Loucy (cell line): ENCODE measurements at regions not wholly inside any gene's neighbourhood (a gene's known extent, or its start where the extent isn't known, plus 50 kb on each side); places are given as distances from the start of the nearest gene placed in this dataset.

Source experiments
- EZH2phosphoT487 ChIP-seq: fragments of 200-600 bp; IDR thresholded peaks from 2 replicates; pipeline ENCODE4 v1.6.1; 2018; ENCODE audit warnings: antibody characterized with exemption, mild to moderate bottlenecking, moderate library complexity, borderline replicate concordance
- TF ChIP-seq, protein P1 (sequence below): fragments of 200-600 bp; sonication (generic); conservative IDR thresholded peaks from 2 replicates; pipeline ENCODE4 v1.5.1; 2014; ENCODE audit warnings: mild to moderate bottlenecking, antibody characterized with exemption, low read length

DNA sequence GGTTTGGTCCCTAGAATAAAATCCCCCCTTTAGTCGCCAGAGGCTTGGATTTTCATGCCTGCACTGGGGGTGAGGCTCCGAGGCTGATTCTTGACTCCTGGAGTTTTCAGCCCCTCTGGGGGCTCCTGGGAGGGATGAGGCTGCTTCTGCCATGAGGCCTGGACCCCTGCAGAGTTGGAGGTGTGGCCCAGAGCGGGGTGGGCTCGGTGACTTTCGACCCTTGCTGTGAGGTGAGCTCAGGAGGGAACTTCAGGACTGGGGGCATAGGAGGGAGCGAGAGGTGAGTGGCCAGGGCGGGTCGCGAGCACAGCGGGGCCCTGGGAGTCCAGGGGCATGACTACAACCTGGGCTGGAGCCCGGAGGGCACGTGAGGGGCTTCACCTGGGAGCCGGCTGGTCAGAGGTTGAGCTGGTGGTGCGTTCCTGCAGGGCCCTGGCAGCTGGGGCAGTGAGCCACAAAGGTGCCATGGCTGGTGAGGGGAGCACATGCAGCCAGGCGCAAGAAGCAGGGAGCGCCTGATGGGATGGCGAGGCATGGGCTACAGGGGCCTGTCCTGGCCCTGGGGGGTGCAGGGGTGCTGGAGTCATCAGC, 168.2 kb downstream of the KIF26A start:
- TF ChIP-seq, protein P1, sequence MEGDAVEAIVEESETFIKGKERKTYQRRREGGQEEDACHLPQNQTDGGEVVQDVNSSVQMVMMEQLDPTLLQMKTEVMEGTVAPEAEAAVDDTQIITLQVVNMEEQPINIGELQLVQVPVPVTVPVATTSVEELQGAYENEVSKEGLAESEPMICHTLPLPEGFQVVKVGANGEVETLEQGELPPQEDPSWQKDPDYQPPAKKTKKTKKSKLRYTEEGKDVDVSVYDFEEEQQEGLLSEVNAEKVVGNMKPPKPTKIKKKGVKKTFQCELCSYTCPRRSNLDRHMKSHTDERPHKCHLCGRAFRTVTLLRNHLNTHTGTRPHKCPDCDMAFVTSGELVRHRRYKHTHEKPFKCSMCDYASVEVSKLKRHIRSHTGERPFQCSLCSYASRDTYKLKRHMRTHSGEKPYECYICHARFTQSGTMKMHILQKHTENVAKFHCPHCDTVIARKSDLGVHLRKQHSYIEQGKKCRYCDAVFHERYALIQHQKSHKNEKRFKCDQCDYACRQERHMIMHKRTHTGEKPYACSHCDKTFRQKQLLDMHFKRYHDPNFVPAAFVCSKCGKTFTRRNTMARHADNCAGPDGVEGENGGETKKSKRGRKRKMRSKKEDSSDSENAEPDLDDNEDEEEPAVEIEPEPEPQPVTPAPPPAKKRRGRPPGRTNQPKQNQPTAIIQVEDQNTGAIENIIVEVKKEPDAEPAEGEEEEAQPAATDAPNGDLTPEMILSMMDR, result no peak
- no peak for TF ChIP-seq EZH2phosphoT487
